ENCODE measurements at regions not wholly inside any gene's neighbourhood (a gene's known extent, or its start where the extent isn't known, plus 50 kb on each side); places are given as distances from the start of the nearest gene placed in this dataset.

DNA sequence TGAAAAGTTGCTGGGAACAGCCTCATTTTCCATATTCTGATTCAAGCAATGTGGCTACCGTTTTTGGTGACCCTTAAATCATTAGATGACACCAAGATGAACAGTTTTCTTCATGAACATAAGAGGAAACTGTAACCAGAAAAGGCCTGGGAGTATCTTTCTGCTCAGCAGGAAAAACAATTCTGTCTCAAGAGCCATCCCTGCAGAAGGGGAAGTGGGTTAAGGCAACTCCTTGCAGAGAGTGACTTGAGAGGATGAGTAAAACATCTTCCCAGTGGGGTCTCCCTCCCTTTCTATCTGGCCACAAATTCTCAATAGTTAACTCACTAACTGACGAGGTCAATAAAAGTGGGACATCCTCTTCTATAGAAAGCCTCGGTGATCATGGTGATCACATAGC is 187.6 kb upstream of the NRIP1 start:
- ChIA-PET CTCF (ENCODE audit: low intra/inter-chr PET ratio) (no interaction called here), POLR2A (interaction anchor here (0.6 kb wide), 1 partner anchor 290 kb away, joined by 3 read pairs; no protein-coding TSS in a partner anchor)
- Histone ChIP-seq H3K4me3 (no peak overlapping the region), H2AFZ (ENCODE audit: low read depth, low read length) (peak overlapping the region; percentile 52), H3K4me1 (replicated peaks in 1 of 2; ENCODE audit: control insufficient read depth in 2 of 2, insufficient read depth in 2 of 2, low read length in 2 of 2) (peaks cover 0 to 7% of the 10 kb centered on the region in 2 experiments; a peak in 2 of 5 replicates), H3K27ac (ENCODE audit: extremely low read depth, low read depth, low read length) (no peak overlapping the region), H3K9me3 (replicated peaks; ENCODE audit: control insufficient read depth, insufficient read depth, low read depth, low read length) (no peaks in the 10 kb centered on the region), H3K79me2 (ENCODE audit: control insufficient read depth, insufficient read depth, low read length) (no peaks in the 10 kb centered on the region), H4K20me1 (replicated peaks; ENCODE audit: control insufficient read depth, insufficient read depth, low read length) (no peaks in the 10 kb centered on the region), H3K9ac (ENCODE audit: insufficient read depth in 1 of 2, low read depth in 2 of 2, low read length in 2 of 2) (no peak overlapping the region), H3K27me3 (ENCODE audit: control insufficient read depth in 2 of 2, insufficient read depth in 2 of 2, low read length in 2 of 2) (no peaks in the 10 kb centered on the region), H3K36me3 (ENCODE audit: control insufficient read depth, insufficient read depth, low read length) (no peaks in the 10 kb centered on the region), H3K4me2 (ENCODE audit: insufficient read depth, low read length) (no peak overlapping the region), H3K9me1 (ENCODE audit: control insufficient read depth, insufficient read depth, low read length) (no peaks in the 10 kb centered on the region)
- in situ Hi-C loops (cut with MboI), result no loop called here
- WGBS (ENCODE audit: insufficient coverage, low coverage, missing lambda C conversion rate), result 10% methylated on average over 3 of the region's 3 CpGs
- FAIRE-seq, result no peak
- TF ChIP-seq SPI1 (IDR thresholded peaks at IDR 0.05; ENCODE audit: borderline replicate concordance, low read depth, low read length) (peak; percentile 82; the same call in 1 of the 2 replicates), RFX1 (IDR thresholded peaks at IDR 0.05) (no peak)
- intact Hi-C loops (cut with micrococcal nuclease), result no loop called here
- no TSS peak for BruUV-seq (replicated peaks)
- ATAC-seq, result no peak
- DNase-seq (ENCODE audit: extremely low read depth in 1 of 4, low spot score in 3 of 4), result no peak

DNA sequence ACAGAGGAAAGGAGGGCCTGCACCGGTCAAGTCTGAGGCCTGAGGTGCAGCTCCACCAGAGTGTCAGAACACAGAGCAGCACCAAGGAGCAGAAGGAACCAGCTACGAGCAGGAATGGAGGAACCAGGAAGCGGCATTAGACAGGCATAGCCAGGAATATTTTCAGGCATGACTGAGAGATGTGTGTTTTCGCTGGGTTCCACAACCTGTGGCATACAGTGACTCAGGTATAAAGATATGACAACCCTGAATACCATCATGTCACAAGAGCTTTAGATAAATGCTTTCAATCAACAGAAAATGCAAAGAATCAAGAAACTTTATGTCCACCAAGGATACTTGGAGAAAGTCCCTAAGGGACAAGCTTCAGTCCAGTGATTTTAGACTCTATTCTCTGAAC is 189.3 kb upstream of the NRIP1 start:
- Histone ChIP-seq H3K79me2 (ENCODE audit: control insufficient read depth, insufficient read depth, low read length) (no peaks in the 10 kb centered on the region), H3K9me3 (replicated peaks; ENCODE audit: control insufficient read depth, insufficient read depth, low read depth, low read length) (no peaks in the 10 kb centered on the region), H3K9me1 (ENCODE audit: control insufficient read depth, insufficient read depth, low read length) (no peaks in the 10 kb centered on the region), H3K4me1 (replicated peaks in 1 of 2; ENCODE audit: control insufficient read depth in 2 of 2, insufficient read depth in 2 of 2, low read length in 2 of 2) (peaks cover 0 to 3% of the 10 kb centered on the region in 2 experiments; a peak in 2 of 5 replicates), H3K4me2 (ENCODE audit: insufficient read depth, low read length) (no peak overlapping the region), H4K20me1 (replicated peaks; ENCODE audit: control insufficient read depth, insufficient read depth, low read length) (no peaks in the 10 kb centered on the region), H3K27ac (ENCODE audit: extremely low read depth, low read depth, low read length) (no peak overlapping the region), H3K27me3 (ENCODE audit: control insufficient read depth in 2 of 2, insufficient read depth in 2 of 2, low read length in 2 of 2) (no peaks in the 10 kb centered on the region), H3K36me3 (ENCODE audit: control insufficient read depth, insufficient read depth, low read length) (no peaks in the 10 kb centered on the region), H2AFZ (ENCODE audit: low read depth, low read length) (no peak overlapping the region), H3K4me3 (no peak overlapping the region), H3K9ac (ENCODE audit: insufficient read depth in 1 of 2, low read depth in 2 of 2, low read length in 2 of 2) (no peak overlapping the region)
- POLR2A ChIA-PET, result no interaction called here
- CTCF ChIA-PET (ENCODE audit: low intra/inter-chr PET ratio), result no interaction called here
- TF ChIP-seq SMARCB1 (IDR thresholded peaks at IDR 0.05; ENCODE audit: insufficient read length, low read depth), result no peak
- no peak for TF ChIP-seq ZBTB7A (IDR thresholded peaks at IDR 0.05; ENCODE audit: borderline replicate concordance, control insufficient read depth, low read depth, low read length)
- TF ChIP-seq NFE2 (IDR thresholded peaks at IDR 0.05; ENCODE audit: low read depth), result no peak
- intact Hi-C loops (cut with micrococcal nuclease) (no loop called here), in situ Hi-C loops (cut with MboI) (no loop called here)
- no TSS peak for BruUV-seq (replicated peaks)
- FAIRE-seq, result no peak
- WGBS (ENCODE audit: insufficient coverage, low coverage, missing lambda C conversion rate), result 31% methylated on average over 4 of the region's 4 CpGs
- no peak for DNase-seq (ENCODE audit: extremely low read depth in 1 of 4, low spot score in 3 of 4)
- no peak for ATAC-seq
